A673 (cell line): ENCODE measurements at regions not wholly inside any gene's neighbourhood (a gene's known extent, or its start where the extent isn't known, plus 50 kb on each side); places are given as distances from the start of the nearest gene placed in this dataset.

Experiments
- CTCF ChIP-seq: fragments of 300-800, 200-600 bp; sonication (generic); conservative IDR thresholded peaks from 2 replicates; pipeline ENCODE4 v1.5.1; 2017; ENCODE audit warnings: low read depth, mild to moderate bottlenecking, antibody characterized with exemption, low read length, moderate library complexity, mixed read lengths
- EZH2 ChIP-seq: fragments of 200-600 bp; sonication (generic); IDR thresholded peaks from 2 replicates; pipeline ENCODE4 v1.6.1; 2017; ENCODE audit warnings: borderline replicate concordance, low read depth, mild to moderate bottlenecking, mixed read lengths, antibody characterized with exemption, low read length; ENCODE audit not compliant: poor library complexity, severe bottlenecking

GRCh38 chr13:64849196-64849595 lies 2380.9 kb downstream of the PCDH9 start:
- no peak for TF ChIP-seq CTCF
- TF ChIP-seq EZH2, result no peak
